Liver (tissue), 3 donors: ENCODE measurements at regions not wholly inside any gene's neighbourhood (a gene's known extent, or its start where the extent isn't known, plus 50 kb on each side); places are given as distances from the start of the nearest gene placed in this dataset.

Source experiments
- ATF3 ChIP-seq: IDR thresholded peaks from 2 replicates; pipeline ENCODE4 v1.6.1; 2016; ENCODE audit warnings: antibody characterized with exemption
- CTCF ChIP-seq: fragments of 150-350 bp; IDR thresholded peaks from 2 replicates; pipeline ENCODE4 v1.5.1; 2017; ENCODE audit warnings: improper control_type of control experiment, low read depth, low read length; ENCODE audit not compliant: missing input control
- EGR1 ChIP-seq, 2 donors: IDR thresholded peaks; 2 replicates each; pipeline ENCODE4 v1.6.1; 2016 to 2018; ENCODE audit warnings: antibody characterized with exemption in 2 of 2, low read depth in 2 of 2
- GABPA ChIP-seq, 2 donors: IDR thresholded peaks in 1 of 2; conservative IDR thresholded peaks in 1 of 2; 2 replicates each; pipeline ENCODE4 v1.6.1; 2016; ENCODE audit warnings: antibody characterized with exemption in 2 of 2, mild to moderate bottlenecking in 1 of 2, moderate library complexity in 1 of 2
- HNF4G ChIP-seq: IDR thresholded peaks from 2 replicates; pipeline ENCODE4 v1.6.1; 2016; ENCODE audit warnings: antibody characterized with exemption
- JUND ChIP-seq, 2 donors: IDR thresholded peaks; 2 replicates each; pipeline ENCODE4 v1.6.1; 2016; ENCODE audit warnings: antibody characterized with exemption in 2 of 2
- MAX ChIP-seq: IDR thresholded peaks from 2 replicates; pipeline ENCODE4 v1.6.1; 2016; ENCODE audit warnings: antibody characterized with exemption
- NR2F2 ChIP-seq: IDR thresholded peaks from 2 replicates; pipeline ENCODE4 v1.6.1; 2016; ENCODE audit warnings: antibody characterized with exemption
- RAD21 ChIP-seq, 2 donors: IDR thresholded peaks; 2 replicates each; pipeline ENCODE4 v1.6.1; 2016; ENCODE audit warnings: antibody characterized with exemption in 2 of 2, mild to moderate bottlenecking in 2 of 2
- REST ChIP-seq: IDR thresholded peaks from 2 replicates; pipeline ENCODE4 v1.6.1; 2016; ENCODE audit warnings: antibody characterized with exemption, mild to moderate bottlenecking
- SP1 ChIP-seq: IDR thresholded peaks from 2 replicates; pipeline ENCODE4 v1.6.1; 2018; ENCODE audit warnings: antibody characterized with exemption, mild to moderate bottlenecking
- TAF1 ChIP-seq: conservative IDR thresholded peaks from 2 replicates; pipeline ENCODE4 v1.6.1; 2016; ENCODE audit warnings: antibody characterized with exemption, mild to moderate bottlenecking
- YY1 ChIP-seq: IDR thresholded peaks from 2 replicates; pipeline ENCODE4 v1.6.1; 2016; ENCODE audit warnings: antibody characterized with exemption, mild to moderate bottlenecking
- ZBTB33 ChIP-seq: IDR thresholded peaks from 2 replicates; pipeline ENCODE4 v1.6.1; 2016; ENCODE audit warnings: antibody characterized with exemption
- donor health status: healthy.
- donor health status: healthy.

GRCh38 chr13:44249431-44249836 lies 124.2 kb upstream of the SERP2 start:
- TF ChIP-seq CTCF, result no peak
- no peak for TF ChIP-seq HNF4G
- no peak for TF ChIP-seq RAD21 (IDR thresholded peaks at IDR 0.05)
- TF ChIP-seq REST, result no peak
- TF ChIP-seq ATF3, result no peak
- TF ChIP-seq MAX, result no peak
- TF ChIP-seq ZBTB33, result no peak
- TF ChIP-seq TAF1, result no peak
- TF ChIP-seq JUND (IDR thresholded peaks at IDR 0.05), result no peak
- no peak for TF ChIP-seq EGR1 (IDR thresholded peaks at IDR 0.05; ENCODE audit: low read depth in 2 of 2)
- no peak for TF ChIP-seq SP1
- no peak for TF ChIP-seq YY1
- TF ChIP-seq GABPA (IDR thresholded peaks at IDR 0.05 in 1 of 2, conservative IDR thresholded peaks at IDR 0.05 in 1 of 2), result no peak
- TF ChIP-seq NR2F2, result no peak
